Dendritic cell treated with granulocyte-macrophage colony-stimulating factor and Interleukin-4, amounts not matched to agents 40 ng/mL and 50 ng/mL, for 4 days (primary cell): ENCODE measurements at regions not wholly inside any gene's neighbourhood (a gene's known extent, or its start where the extent isn't known, plus 50 kb on each side); places are given as distances from the start of the nearest gene placed in this dataset.
A peak's percentile ranks its signal among the peaks of the same experiment; 100 is the strongest.

Source experiments
- H3K27ac Mint-ChIP-seq: one replicate; pipeline ENCODE4 v1.8.0; 2022; ENCODE audit warnings: mild to moderate bottlenecking, mixed read lengths
- H3K27me3 Mint-ChIP-seq: one replicate; pipeline ENCODE4 v1.8.0; 2022; ENCODE audit warnings: mild to moderate bottlenecking, mixed read lengths
- H3K36me3 Mint-ChIP-seq: one replicate; pipeline ENCODE4 v1.8.0; 2022; ENCODE audit warnings: low read depth, mixed read lengths
- H3K4me1 Mint-ChIP-seq: one replicate; pipeline ENCODE4 v1.8.0; 2022; ENCODE audit warnings: low read depth, mixed read lengths
- H3K4me3 Mint-ChIP-seq: one replicate; pipeline ENCODE4 v1.8.0; 2022; ENCODE audit warnings: mild to moderate bottlenecking, moderate library complexity, mixed read lengths
- H3K9me3 Mint-ChIP-seq: one replicate; pipeline ENCODE4 v1.8.0; 2022; ENCODE audit warnings: mixed read lengths
- intact Hi-C: fragments of 100-400 bp; cut with micrococcal nuclease; formaldehyde crosslinking; loops from one replicate; pipeline ENCODE4 v1.15.0; 2022

- H3K27ac Mint-ChIP-seq, result no peak overlapping the region
- intact Hi-C loops, result no loop called here
- peaks cover 7% of the 10 kb centered on the region for H3K27me3 Mint-ChIP-seq
- peaks cover 38% of the 10 kb centered on the region for H3K4me1 Mint-ChIP-seq
- no peaks in the 10 kb centered on the region for H3K36me3 Mint-ChIP-seq
- H3K9me3 Mint-ChIP-seq, result no peaks in the 10 kb centered on the region
- H3K4me3 Mint-ChIP-seq, result no peak overlapping the region
Measured at GRCh38 chr1:56442290-56442877, 137.0 kb downstream of the PLPP3 start.

DNA sequence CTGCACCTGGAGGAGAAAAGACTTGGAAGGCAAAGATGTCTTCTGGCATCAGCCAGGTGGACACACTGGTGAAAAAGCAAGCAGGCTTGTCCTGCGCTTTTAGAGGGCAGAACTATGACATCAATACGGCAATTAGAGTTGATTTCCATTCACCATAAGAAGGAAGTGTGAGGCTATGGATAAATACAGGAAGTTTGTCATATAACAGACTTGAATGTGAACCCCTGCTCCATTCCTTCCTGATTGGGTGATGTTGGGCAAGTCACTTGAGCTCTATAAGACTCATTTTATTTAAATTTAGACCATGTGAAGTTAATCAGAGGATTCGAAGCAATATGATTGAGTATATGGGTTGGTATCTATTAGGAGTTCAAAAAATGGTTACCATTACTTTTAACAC is 137.8 kb downstream of the PLPP3 start:
- intact Hi-C loops, result no loop called here
- peaks cover 3% of the 10 kb centered on the region for H3K27me3 Mint-ChIP-seq
- H3K4me3 Mint-ChIP-seq, result no peak overlapping the region
- H3K4me1 Mint-ChIP-seq, result peaks cover 38% of the 10 kb centered on the region
- no peaks in the 10 kb centered on the region for H3K9me3 Mint-ChIP-seq
- H3K27ac Mint-ChIP-seq, result no peak overlapping the region
- H3K36me3 Mint-ChIP-seq, result no peaks in the 10 kb centered on the region

DNA sequence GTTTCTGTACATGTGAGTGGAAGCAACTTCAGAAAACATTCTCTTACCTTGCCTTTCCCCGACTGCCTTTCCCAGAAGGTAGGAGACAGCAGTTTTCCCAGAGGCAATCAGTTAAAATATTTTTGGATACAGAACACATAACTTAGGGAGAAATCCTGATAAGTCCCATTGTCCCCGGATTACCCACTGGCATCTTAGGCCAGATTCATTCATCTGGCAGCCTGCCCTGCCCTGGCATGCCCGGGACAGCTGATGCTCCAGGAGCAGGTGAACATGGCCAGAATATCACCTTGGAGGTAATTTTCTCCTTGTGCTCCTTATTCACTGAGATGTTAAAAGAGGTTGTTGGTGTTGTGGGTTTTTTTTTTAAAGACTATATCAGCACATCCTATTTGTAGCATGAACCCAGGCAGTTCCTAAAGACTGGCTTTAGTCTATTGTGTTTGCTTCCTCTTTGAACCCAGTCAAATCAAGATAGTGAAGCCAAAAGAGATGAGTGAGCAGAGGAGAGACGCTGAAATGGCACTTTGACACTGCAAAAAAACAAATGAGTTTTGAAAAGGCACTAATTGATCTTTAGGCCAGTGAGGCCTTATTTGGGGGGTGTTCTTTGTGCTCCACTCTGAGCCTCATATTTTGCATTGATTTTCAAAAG is 139.6 kb downstream of the PLPP3 start:
- no peak overlapping the region for H3K27ac Mint-ChIP-seq
- H3K36me3 Mint-ChIP-seq, result no peaks in the 10 kb centered on the region
- peaks cover 5% of the 10 kb centered on the region for H3K27me3 Mint-ChIP-seq
- no peak overlapping the region for H3K4me3 Mint-ChIP-seq
- H3K4me1 Mint-ChIP-seq, result peaks cover 43% of the 10 kb centered on the region
- H3K9me3 Mint-ChIP-seq, result no peaks in the 10 kb centered on the region
- intact Hi-C loops, result no loop called here

GRCh38 chr1:56438901-56439551 is 140.3 kb downstream of the PLPP3 start:
- peaks cover 50% of the 10 kb centered on the region for H3K4me1 Mint-ChIP-seq
- no peaks in the 10 kb centered on the region for H3K9me3 Mint-ChIP-seq
- no peaks in the 10 kb centered on the region for H3K36me3 Mint-ChIP-seq
- intact Hi-C loops, result no loop called here
- H3K27ac Mint-ChIP-seq, result no peak overlapping the region
- peaks cover 12% of the 10 kb centered on the region for H3K27me3 Mint-ChIP-seq
- no peak overlapping the region for H3K4me3 Mint-ChIP-seq

DNA sequence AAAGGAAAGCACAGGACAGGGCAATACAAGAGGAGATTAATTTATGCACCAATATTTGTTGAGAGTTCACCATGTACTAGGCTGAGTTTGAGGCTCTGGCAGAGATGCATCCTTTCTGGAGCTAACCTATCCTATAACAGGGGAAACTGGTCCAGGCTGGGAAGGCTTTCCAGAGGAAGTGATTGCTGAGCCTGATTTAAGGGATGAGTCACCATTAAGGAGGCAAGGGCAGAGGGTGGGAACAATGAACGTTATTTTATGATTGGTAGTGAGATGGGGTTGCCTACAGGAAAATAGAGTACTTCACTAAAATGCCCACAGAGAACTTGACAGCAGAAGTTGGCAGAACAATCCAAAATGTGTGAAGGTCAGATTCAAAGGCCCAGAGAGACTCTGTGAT is 141.4 kb downstream of the PLPP3 start:
- intact Hi-C loops, result no loop called here
- Mint-ChIP-seq H3K9me3 (no peaks in the 10 kb centered on the region), H3K4me3 (no peak overlapping the region), H3K36me3 (no peaks in the 10 kb centered on the region), H3K4me1 (peaks cover 60% of the 10 kb centered on the region), H3K27ac (no peak overlapping the region), H3K27me3 (peaks cover 20% of the 10 kb centered on the region)

GRCh38 chr1:56436912-56437417 is 142.4 kb downstream of the PLPP3 start:
- intact Hi-C loops, result no loop called here
- H3K36me3 Mint-ChIP-seq, result no peaks in the 10 kb centered on the region
- no peaks in the 10 kb centered on the region for H3K9me3 Mint-ChIP-seq
- no peak overlapping the region for H3K27ac Mint-ChIP-seq
- no peak overlapping the region for H3K4me3 Mint-ChIP-seq
- H3K27me3 Mint-ChIP-seq, result peaks cover 25% of the 10 kb centered on the region
- H3K4me1 Mint-ChIP-seq, result peaks cover 68% of the 10 kb centered on the region

- Mint-ChIP-seq H3K36me3 (no peaks in the 10 kb centered on the region), H3K27ac (peak overlapping the region; percentile 31), H3K27me3 (peaks cover 27% of the 10 kb centered on the region), H3K9me3 (no peaks in the 10 kb centered on the region), H3K4me1 (peaks cover 66% of the 10 kb centered on the region), H3K4me3 (no peak overlapping the region)
- intact Hi-C loops, result no loop called here
Measured at GRCh38 chr1:56436296-56436695, 143.1 kb downstream of the PLPP3 start.

GRCh38 chr1:56435434-56436262 is 143.7 kb downstream of the PLPP3 start:
- Mint-ChIP-seq H3K36me3 (no peaks in the 10 kb centered on the region), H3K27ac (peak overlapping the region; percentile 31), H3K4me3 (no peak overlapping the region), H3K9me3 (no peaks in the 10 kb centered on the region), H3K27me3 (peaks cover 30% of the 10 kb centered on the region), H3K4me1 (peaks cover 67% of the 10 kb centered on the region)
- intact Hi-C loops, result no loop called here

DNA sequence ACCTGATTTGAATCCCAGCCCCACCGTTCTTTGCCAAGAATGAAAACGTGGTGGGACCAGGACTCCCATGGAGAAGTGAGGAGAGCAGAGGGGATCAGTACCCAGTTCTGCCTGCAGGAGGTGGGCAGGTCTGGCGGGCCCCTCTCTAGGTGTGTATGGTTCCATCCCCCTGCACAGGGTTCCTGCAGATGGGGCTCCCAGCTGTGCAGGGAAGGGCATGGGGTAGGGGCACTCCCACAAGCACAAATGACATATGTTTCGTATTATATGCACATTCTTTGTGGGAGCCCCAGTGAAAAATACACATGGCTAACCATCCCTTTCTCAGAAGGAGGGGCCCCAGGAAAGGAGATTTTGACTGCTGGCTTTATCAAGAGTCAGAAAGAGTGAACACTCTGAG is 144.6 kb downstream of the PLPP3 start:
- Mint-ChIP-seq H3K36me3 (no peaks in the 10 kb centered on the region), H3K27ac (no peak overlapping the region), H3K4me1 (peaks cover 72% of the 10 kb centered on the region), H3K27me3 (peaks cover 30% of the 10 kb centered on the region), H3K4me3 (no peak overlapping the region), H3K9me3 (no peaks in the 10 kb centered on the region)
- intact Hi-C loops, result no loop called here

GRCh38 chr1:56434025-56434424 is 145.3 kb downstream of the PLPP3 start:
- peaks cover 30% of the 10 kb centered on the region for H3K27me3 Mint-ChIP-seq
- peaks cover 65% of the 10 kb centered on the region for H3K4me1 Mint-ChIP-seq
- no peaks in the 10 kb centered on the region for H3K36me3 Mint-ChIP-seq
- H3K4me3 Mint-ChIP-seq, result no peak overlapping the region
- intact Hi-C loops, result no loop called here
- H3K27ac Mint-ChIP-seq, result no peak overlapping the region
- no peaks in the 10 kb centered on the region for H3K9me3 Mint-ChIP-seq

GRCh38 chr1:56433056-56433577 is 146.2 kb downstream of the PLPP3 start:
- Mint-ChIP-seq H3K9me3 (no peaks in the 10 kb centered on the region), H3K4me1 (peaks cover 60% of the 10 kb centered on the region), H3K27me3 (peaks cover 30% of the 10 kb centered on the region), H3K4me3 (no peak overlapping the region), H3K36me3 (no peaks in the 10 kb centered on the region), H3K27ac (peak overlapping the region; percentile 5)
- intact Hi-C loops, result no loop called here

DNA sequence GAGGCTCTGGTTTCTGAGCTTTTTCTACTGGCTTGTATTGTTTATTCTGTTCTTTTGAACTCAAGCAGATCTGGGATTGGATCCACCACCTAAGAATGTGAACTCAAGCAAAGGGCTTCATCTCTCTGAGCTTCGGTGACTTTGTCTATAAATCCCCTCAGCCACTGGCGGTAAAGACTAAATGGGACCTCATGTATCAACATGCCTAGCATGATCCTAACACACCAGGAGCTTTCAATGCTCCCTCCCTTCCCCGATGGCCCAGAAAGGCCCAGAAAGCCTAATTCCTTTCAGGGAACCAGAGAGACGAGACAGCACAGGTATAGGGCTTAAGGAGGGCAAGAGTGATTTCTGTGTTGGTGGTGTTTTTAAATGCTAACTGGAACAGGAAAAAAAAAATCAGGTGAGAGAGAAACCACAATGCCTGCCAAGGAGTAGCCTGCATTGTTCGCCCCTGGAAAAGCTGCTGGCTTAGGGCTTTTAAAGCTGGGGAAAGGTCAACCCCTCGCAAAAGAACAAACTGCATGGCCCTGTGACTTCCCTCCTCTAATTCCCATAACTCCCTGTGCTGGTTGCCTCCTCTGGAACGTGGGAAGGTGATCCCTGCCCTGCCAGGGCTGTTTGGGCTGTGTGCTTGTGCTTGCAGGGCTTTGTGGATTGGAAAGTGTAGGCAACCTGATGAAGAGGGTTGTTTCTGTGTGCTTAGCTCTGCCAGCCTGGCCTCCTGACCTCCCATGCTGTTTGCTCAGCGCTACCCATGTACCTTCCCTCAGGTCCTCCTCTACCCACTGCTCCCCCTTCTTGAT is 147.0 kb downstream of the PLPP3 start:
- H3K36me3 Mint-ChIP-seq, result no peaks in the 10 kb centered on the region
- H3K9me3 Mint-ChIP-seq, result no peaks in the 10 kb centered on the region
- intact Hi-C loops, result no loop called here
- peaks cover 30% of the 10 kb centered on the region for H3K27me3 Mint-ChIP-seq
- peaks cover 56% of the 10 kb centered on the region for H3K4me1 Mint-ChIP-seq
- peak overlapping the region; percentile 5 for H3K27ac Mint-ChIP-seq
- H3K4me3 Mint-ChIP-seq, result no peak overlapping the region

GRCh38 chr1:56430141-56430839 is 149.1 kb downstream of the PLPP3 start:
- no peaks in the 10 kb centered on the region for H3K36me3 Mint-ChIP-seq
- no peaks in the 10 kb centered on the region for H3K9me3 Mint-ChIP-seq
- H3K4me1 Mint-ChIP-seq, result peaks cover 68% of the 10 kb centered on the region
- H3K27me3 Mint-ChIP-seq, result peaks cover 25% of the 10 kb centered on the region
- no peak overlapping the region for H3K4me3 Mint-ChIP-seq
- intact Hi-C loops, result no loop called here
- H3K27ac Mint-ChIP-seq, result no peak overlapping the region
